GM23338 (cell line): ENCODE measurements at regions not wholly inside any gene's neighbourhood (a gene's known extent, or its start where the extent isn't known, plus 50 kb on each side); places are given as distances from the start of the nearest gene placed in this dataset.

Experiments
- ATAC-seq: fragments of 200-7000 bp; cut with Tn5 transposase; 3 replicates; pipeline ENCODE4 v1.9.1; 2020
- DNase-seq: peaks from one replicate; pipeline ENCODE4 v3.0.0-alpha.2; 2015; ENCODE audit warnings: low spot score
- H2AFZ ChIP-seq: fragments of 200-600 bp; sonication (generic); 2 replicates; pipeline ENCODE4 v1.8.0; 2016; ENCODE audit warnings: antibody characterized with exemption, mild to moderate bottlenecking, moderate library complexity
- H3F3A ChIP-seq: fragments of 200-600 bp; sonication (generic); replicated peaks from 2 replicates; pipeline ENCODE4 v1.8.0; 2017; ENCODE audit warnings: antibody characterized with exemption, mixed run types, low read depth
- H3K27ac ChIP-seq: fragments of 200-600 bp; sonication (generic); 2 replicates; pipeline ENCODE4 v1.6.1; 2016; ENCODE audit warnings: low read depth
- H3K27me3 ChIP-seq: fragments of 200-600 bp; sonication (generic); 2 replicates; pipeline ENCODE4 v1.8.0; 2016; ENCODE audit warnings: mild to moderate bottlenecking, mixed run types, moderate library complexity; ENCODE audit not compliant: insufficient read depth
- H3K36me3 ChIP-seq: fragments of 200-600 bp; sonication (generic); 2 replicates; pipeline ENCODE4 v1.8.0; 2016; ENCODE audit warnings: mild to moderate bottlenecking; ENCODE audit not compliant: insufficient read depth
- H3K4me1 ChIP-seq: fragments of 200-600 bp; sonication (generic); 2 replicates; pipeline ENCODE4 v1.8.0; 2016; ENCODE audit warnings: mild to moderate bottlenecking, moderate library complexity; ENCODE audit not compliant: insufficient read depth
- H3K4me2 ChIP-seq: fragments of 200-600 bp; sonication (generic); 2 replicates; pipeline ENCODE4 v1.7.1; 2017; ENCODE audit warnings: mixed run types
- H3K4me3 ChIP-seq: fragments of 200-600 bp; sonication (generic); 2 replicates; pipeline ENCODE4 v1.6.1; 2016; ENCODE audit warnings: mixed run types
- H3K79me2 ChIP-seq: fragments of 200-600 bp; sonication (generic); replicated peaks from 2 replicates; pipeline ENCODE4 v1.8.0; 2017; ENCODE audit warnings: mild to moderate bottlenecking; ENCODE audit not compliant: insufficient read depth
- H3K9me2 ChIP-seq: fragments of 200-600 bp; sonication (generic); 2 replicates; pipeline ENCODE4 v1.8.0; 2017; ENCODE audit not compliant: insufficient read depth
- H4K20me1 ChIP-seq: fragments of 200-600 bp; sonication (generic); replicated peaks from 2 replicates; pipeline ENCODE4 v1.8.0; 2017; ENCODE audit warnings: mild to moderate bottlenecking; ENCODE audit not compliant: insufficient read depth
- H3K27ac Mint-ChIP-seq: 2 replicates; pipeline ENCODE4 v1.8.0; 2020; ENCODE audit warnings: inconsistent platforms, mild to moderate bottlenecking, moderate library complexity, mixed read lengths
- H3K27me3 Mint-ChIP-seq: 3 replicates; pipeline ENCODE4 v1.8.0; 2022; ENCODE audit warnings: low read depth, mild to moderate bottlenecking, moderate library complexity, mixed read lengths, inconsistent platforms; ENCODE audit not compliant: insufficient read depth, poor library complexity
- H3K36me3 Mint-ChIP-seq: 3 replicates; pipeline ENCODE4 v1.8.0; 2021; ENCODE audit warnings: low read depth, mild to moderate bottlenecking, inconsistent platforms, moderate library complexity, mixed read lengths
- H3K4me1 Mint-ChIP-seq: 3 replicates; pipeline ENCODE4 v1.8.0; 2020; ENCODE audit warnings: mild to moderate bottlenecking, inconsistent platforms, mixed read lengths
- H3K4me3 Mint-ChIP-seq: 3 replicates; pipeline ENCODE4 v1.8.0; 2021; ENCODE audit warnings: moderate library complexity, mild to moderate bottlenecking, inconsistent platforms, mixed read lengths
- H3K9me3 Mint-ChIP-seq: 3 replicates; pipeline ENCODE4 v1.8.0; 2020; ENCODE audit warnings: moderate library complexity, mild to moderate bottlenecking, inconsistent platforms, mixed read lengths
- EZH2 ChIP-seq: fragments of 200-600 bp; sonication (generic); IDR thresholded peaks from one replicate; pipeline ENCODE4 v1.8.0; 2017; ENCODE audit warnings: antibody characterized with exemption, mild to moderate bottlenecking, low read depth; ENCODE audit not compliant: unreplicated experiment
- EZH2phosphoT487 ChIP-seq: fragments of 200-600 bp; sonication (generic); IDR thresholded peaks from one replicate; pipeline ENCODE4 v1.8.1; 2018; ENCODE audit warnings: antibody characterized with exemption; ENCODE audit not compliant: unreplicated experiment
- ZNF114 ChIP-seq: fragments of 250-450 bp; sonication (Bioruptor Pico); IDR thresholded peaks from 2 replicates; pipeline ENCODE4 v1.5.0; 2020; ENCODE audit warnings: mild to moderate bottlenecking, moderate library complexity
- TF ChIP-seq, protein P1 (sequence below): IDR thresholded peaks from 2 replicates; pipeline ENCODE4 v1.6.1; 2016; ENCODE audit warnings: antibody characterized with exemption
- TF ChIP-seq, protein P2 (sequence below): fragments of 250-450 bp; sonication (Bioruptor Pico); IDR thresholded peaks from 2 replicates; pipeline ENCODE4 v1.5.0; 2020; ENCODE audit warnings: mild to moderate bottlenecking, moderate library complexity

DNA sequence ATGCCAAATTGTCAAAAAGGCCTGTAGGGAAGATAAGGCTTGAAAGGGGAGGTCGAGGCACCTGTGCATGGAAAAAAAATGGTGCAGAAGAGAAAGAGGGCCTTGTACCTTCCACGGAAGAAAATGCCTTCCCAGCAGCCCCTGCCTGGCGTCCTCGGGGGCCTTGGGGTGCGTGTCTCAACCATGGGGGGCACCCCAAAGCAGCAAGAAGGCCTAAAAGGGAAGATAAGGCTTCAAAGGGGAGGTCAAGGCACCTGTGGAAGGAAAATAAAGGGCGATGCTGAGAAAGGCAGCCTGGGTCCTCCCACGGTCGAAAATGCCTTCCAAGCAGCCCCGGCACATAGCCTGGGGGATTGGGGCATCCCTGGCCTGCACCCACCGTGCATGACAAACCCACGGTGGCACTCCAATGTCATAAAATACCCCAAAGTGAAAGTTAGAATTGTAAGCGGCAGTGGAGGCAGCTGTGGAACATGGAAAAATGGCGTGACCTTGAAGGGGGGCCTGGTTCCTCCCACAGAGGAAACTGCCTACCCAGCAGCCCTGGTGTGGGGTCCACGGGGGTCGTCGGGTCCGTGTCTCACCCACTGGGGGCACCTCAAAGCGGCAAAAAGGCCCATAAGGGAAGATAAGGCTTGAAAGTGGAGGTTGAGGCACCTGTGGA lies 275.0 kb downstream of the ALG10 start:
- H3K27ac Mint-ChIP-seq: no peak overlapping the region
- no peak for ATAC-seq

More for the DNA sequence above, 275.0 kb downstream of the ALG10 start:
- H3K79me2 ChIP-seq: no peaks in the 10 kb centered on the region
- no peaks in the 10 kb centered on the region; the same call in 1 of the 2 replicates for H3K36me3 ChIP-seq
- Mint-ChIP-seq H3K9me3 (peaks cover 100% of the 10 kb centered on the region), H3K4me1 (no peaks in the 10 kb centered on the region; the same call in 2 of the 3 replicates), H3K27me3 (peaks cover 16% of the 10 kb centered on the region), H3K4me3 (no peak overlapping the region), H3K36me3 (peaks cover 81% of the 10 kb centered on the region)
- no peaks in the 10 kb centered on the region for H4K20me1 ChIP-seq
- no peak overlapping the region for H3K4me3 ChIP-seq
- DNase-seq: no peak
- no peaks in the 10 kb centered on the region for H3F3A ChIP-seq
- no peaks in the 10 kb centered on the region for H3K9me2 ChIP-seq
- no peak overlapping the region for H3K4me2 ChIP-seq
- H3K4me1 ChIP-seq: no peaks in the 10 kb centered on the region
- no peak overlapping the region for H3K27ac ChIP-seq
- H3K27me3 ChIP-seq: no peaks in the 10 kb centered on the region
- H2AFZ ChIP-seq: no peak overlapping the region
- no peak for TF ChIP-seq ZNF114
- TF ChIP-seq EZH2: no peak
- TF ChIP-seq, protein P1, sequence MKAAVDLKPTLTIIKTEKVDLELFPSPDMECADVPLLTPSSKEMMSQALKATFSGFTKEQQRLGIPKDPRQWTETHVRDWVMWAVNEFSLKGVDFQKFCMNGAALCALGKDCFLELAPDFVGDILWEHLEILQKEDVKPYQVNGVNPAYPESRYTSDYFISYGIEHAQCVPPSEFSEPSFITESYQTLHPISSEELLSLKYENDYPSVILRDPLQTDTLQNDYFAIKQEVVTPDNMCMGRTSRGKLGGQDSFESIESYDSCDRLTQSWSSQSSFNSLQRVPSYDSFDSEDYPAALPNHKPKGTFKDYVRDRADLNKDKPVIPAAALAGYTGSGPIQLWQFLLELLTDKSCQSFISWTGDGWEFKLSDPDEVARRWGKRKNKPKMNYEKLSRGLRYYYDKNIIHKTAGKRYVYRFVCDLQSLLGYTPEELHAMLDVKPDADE: no peak
- TF ChIP-seq, protein P2, sequence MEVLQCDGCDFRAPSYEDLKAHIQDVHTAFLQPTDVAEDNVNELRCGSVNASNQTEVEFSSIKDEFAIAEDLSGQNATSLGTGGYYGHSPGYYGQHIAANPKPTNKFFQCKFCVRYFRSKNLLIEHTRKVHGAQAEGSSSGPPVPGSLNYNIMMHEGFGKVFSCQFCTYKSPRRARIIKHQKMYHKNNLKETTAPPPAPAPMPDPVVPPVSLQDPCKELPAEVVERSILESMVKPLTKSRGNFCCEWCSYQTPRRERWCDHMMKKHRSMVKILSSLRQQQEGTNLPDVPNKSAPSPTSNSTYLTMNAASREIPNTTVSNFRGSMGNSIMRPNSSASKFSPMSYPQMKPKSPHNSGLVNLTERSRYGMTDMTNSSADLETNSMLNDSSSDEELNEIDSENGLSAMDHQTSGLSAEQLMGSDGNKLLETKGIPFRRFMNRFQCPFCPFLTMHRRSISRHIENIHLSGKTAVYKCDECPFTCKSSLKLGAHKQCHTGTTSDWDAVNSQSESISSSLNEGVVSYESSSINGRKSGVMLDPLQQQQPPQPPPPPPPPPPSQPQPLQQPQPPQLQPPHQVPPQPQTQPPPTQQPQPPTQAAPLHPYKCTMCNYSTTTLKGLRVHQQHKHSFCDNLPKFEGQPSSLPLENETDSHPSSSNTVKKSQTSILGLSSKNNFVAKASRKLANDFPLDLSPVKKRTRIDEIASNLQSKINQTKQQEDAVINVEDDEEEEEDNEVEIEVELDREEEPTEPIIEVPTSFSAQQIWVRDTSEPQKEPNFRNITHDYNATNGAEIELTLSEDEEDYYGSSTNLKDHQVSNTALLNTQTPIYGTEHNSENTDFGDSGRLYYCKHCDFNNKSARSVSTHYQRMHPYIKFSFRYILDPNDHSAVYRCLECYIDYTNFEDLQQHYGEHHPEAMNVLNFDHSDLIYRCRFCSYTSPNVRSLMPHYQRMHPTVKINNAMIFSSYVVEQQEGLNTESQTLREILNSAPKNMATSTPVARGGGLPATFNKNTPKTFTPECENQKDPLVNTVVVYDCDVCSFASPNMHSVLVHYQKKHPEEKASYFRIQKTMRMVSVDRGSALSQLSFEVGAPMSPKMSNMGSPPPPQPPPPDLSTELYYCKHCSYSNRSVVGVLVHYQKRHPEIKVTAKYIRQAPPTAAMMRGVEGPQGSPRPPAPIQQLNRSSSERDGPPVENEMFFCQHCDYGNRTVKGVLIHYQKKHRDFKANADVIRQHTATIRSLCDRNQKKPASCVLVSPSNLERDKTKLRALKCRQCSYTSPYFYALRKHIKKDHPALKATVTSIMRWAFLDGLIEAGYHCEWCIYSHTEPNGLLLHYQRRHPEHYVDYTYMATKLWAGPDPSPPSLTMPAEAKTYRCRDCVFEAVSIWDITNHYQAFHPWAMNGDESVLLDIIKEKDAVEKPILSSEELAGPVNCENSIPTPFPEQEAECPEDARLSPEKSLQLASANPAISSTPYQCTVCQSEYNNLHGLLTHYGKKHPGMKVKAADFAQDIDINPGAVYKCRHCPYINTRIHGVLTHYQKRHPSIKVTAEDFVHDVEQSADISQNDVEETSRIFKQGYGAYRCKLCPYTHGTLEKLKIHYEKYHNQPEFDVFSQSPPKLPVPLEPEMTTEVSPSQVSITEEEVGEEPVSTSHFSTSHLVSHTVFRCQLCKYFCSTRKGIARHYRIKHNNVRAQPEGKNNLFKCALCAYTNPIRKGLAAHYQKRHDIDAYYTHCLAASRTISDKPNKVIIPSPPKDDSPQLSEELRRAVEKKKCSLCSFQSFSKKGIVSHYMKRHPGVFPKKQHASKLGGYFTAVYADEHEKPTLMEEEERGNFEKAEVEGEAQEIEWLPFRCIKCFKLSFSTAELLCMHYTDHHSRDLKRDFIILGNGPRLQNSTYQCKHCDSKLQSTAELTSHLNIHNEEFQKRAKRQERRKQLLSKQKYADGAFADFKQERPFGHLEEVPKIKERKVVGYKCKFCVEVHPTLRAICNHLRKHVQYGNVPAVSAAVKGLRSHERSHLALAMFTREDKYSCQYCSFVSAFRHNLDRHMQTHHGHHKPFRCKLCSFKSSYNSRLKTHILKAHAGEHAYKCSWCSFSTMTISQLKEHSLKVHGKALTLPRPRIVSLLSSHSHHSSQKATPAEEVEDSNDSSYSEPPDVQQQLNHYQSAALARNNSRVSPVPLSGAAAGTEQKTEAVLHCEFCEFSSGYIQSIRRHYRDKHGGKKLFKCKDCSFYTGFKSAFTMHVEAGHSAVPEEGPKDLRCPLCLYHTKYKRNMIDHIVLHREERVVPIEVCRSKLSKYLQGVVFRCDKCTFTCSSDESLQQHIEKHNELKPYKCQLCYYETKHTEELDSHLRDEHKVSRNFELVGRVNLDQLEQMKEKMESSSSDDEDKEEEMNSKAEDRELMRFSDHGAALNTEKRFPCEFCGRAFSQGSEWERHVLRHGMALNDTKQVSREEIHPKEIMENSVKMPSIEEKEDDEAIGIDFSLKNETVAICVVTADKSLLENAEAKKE: no peak
- no peak for TF ChIP-seq EZH2phosphoT487
